Loucy (cell line): ENCODE measurements at regions not wholly inside any gene's neighbourhood (a gene's known extent, or its start where the extent isn't known, plus 50 kb on each side); places are given as distances from the start of the nearest gene placed in this dataset.

ENCODE experiments used
- H2AFZ ChIP-seq: fragments of 200-600 bp; sonication (generic); 2 replicates; pipeline ENCODE4 v1.6.0; 2016; ENCODE audit warnings: antibody characterized with exemption, mild to moderate bottlenecking, low read length, moderate library complexity
- H3F3A ChIP-seq: fragments of 200-600 bp; 2 replicates; pipeline ENCODE4 v1.6.0; 2016; ENCODE audit warnings: antibody characterized with exemption, low read depth, mild to moderate bottlenecking
- H3K27me3 ChIP-seq: fragments of 200-600 bp; sonication (generic); 2 replicates; pipeline ENCODE4 v1.6.1; 2014; ENCODE audit warnings: low read length, mild to moderate bottlenecking; ENCODE audit not compliant: insufficient read depth, poor library complexity, severe bottlenecking
- H3K36me3 ChIP-seq: fragments of 200-600 bp; sonication (generic); 2 replicates; pipeline ENCODE4 v1.6.1; 2016; ENCODE audit warnings: low read length; ENCODE audit not compliant: insufficient read depth
- H3K4me1 ChIP-seq: fragments of 200-600 bp; sonication (generic); 2 replicates; pipeline ENCODE4 v1.5.1; 2014; ENCODE audit warnings: low read length, mild to moderate bottlenecking; ENCODE audit not compliant: insufficient read depth, poor library complexity, severe bottlenecking
- H3K4me2 ChIP-seq: fragments of 200-600 bp; sonication (generic); 2 replicates; pipeline ENCODE4 v1.6.0; 2014; ENCODE audit warnings: antibody characterized with exemption, low read length, low read depth, mild to moderate bottlenecking; ENCODE audit not compliant: poor library complexity, severe bottlenecking
- H3K4me3 ChIP-seq: fragments of 200-600 bp; sonication (generic); 2 replicates; pipeline ENCODE4 v1.5.1; 2014; ENCODE audit warnings: low read length, mild to moderate bottlenecking, mixed read lengths; ENCODE audit not compliant: poor library complexity, severe bottlenecking
- H3K79me2 ChIP-seq: fragments of 200-600 bp; sonication (generic); 2 replicates; pipeline ENCODE4 v1.6.1; 2014; ENCODE audit warnings: low read length; ENCODE audit not compliant: insufficient read depth
- H3K9ac ChIP-seq: fragments of 200-600 bp; sonication (generic); 2 replicates; pipeline ENCODE4 v1.6.0; 2014; ENCODE audit warnings: mild to moderate bottlenecking, low read depth, low read length, moderate library complexity; ENCODE audit not compliant: poor library complexity, severe bottlenecking
- H3K9me2 ChIP-seq: fragments of 200-600 bp; sonication (generic); replicated peaks from 2 replicates; pipeline ENCODE4 v1.6.1; 2016; ENCODE audit warnings: low read depth, low read length, mixed read lengths
- H3K9me3 ChIP-seq: fragments of 200-600 bp; sonication (generic); 2 replicates; pipeline ENCODE4 v1.6.1; 2014; ENCODE audit warnings: mild to moderate bottlenecking, antibody characterized with exemption, low read length, low read depth; ENCODE audit not compliant: insufficient read depth
- H4K20me1 ChIP-seq: fragments of 200-600 bp; sonication (generic); 2 replicates; pipeline ENCODE4 v1.6.0; 2014; ENCODE audit warnings: antibody characterized with exemption, low read length, mild to moderate bottlenecking; ENCODE audit not compliant: insufficient read depth, poor library complexity, severe bottlenecking
- CTCF ChIP-seq: fragments of 200-600 bp; sonication (generic); conservative IDR thresholded peaks from 2 replicates; pipeline ENCODE4 v1.5.1; 2014; ENCODE audit warnings: mild to moderate bottlenecking, antibody characterized with exemption, low read length
- EZH2phosphoT487 ChIP-seq: fragments of 200-600 bp; IDR thresholded peaks from 2 replicates; pipeline ENCODE4 v1.6.1; 2018; ENCODE audit warnings: antibody characterized with exemption, mild to moderate bottlenecking, moderate library complexity, borderline replicate concordance

DNA sequence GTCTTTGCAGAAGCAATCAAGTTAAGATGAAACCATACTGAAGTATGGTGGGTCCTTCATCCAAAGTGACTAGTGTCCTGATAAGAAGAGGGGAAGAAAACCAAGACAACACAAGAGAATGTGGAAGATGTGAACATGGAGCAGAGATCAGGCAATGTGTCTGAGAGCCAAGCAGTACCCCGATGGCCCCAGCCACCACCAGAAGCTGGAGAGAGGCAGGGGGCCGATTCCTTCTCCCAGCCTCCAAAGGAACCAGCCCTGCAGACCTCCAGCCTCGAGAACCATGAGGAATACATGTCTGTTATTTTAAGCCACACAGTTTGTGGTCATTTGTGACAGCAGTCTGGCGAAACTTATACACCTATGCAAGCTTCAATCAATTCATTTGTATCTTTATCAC, 93.2 kb downstream of the IRS2 start:
- TF ChIP-seq EZH2phosphoT487, result no peak
- TF ChIP-seq CTCF, result no peak
- Histone ChIP-seq H3K4me2 (no peak overlapping the region), H3K9ac (no peak overlapping the region), H3K27me3 (no peaks in the 10 kb centered on the region), H3K4me1 (peaks cover 4% of the 10 kb centered on the region), H3K9me2 (no peaks in the 10 kb centered on the region), H2AFZ (no peak overlapping the region), H3K9me3 (no peaks in the 10 kb centered on the region), H3K79me2 (no peaks in the 10 kb centered on the region), H3K4me3 (no peak overlapping the region), H4K20me1 (no peaks in the 10 kb centered on the region), H3K36me3 (no peaks in the 10 kb centered on the region), H3F3A (no peaks in the 10 kb centered on the region)

DNA sequence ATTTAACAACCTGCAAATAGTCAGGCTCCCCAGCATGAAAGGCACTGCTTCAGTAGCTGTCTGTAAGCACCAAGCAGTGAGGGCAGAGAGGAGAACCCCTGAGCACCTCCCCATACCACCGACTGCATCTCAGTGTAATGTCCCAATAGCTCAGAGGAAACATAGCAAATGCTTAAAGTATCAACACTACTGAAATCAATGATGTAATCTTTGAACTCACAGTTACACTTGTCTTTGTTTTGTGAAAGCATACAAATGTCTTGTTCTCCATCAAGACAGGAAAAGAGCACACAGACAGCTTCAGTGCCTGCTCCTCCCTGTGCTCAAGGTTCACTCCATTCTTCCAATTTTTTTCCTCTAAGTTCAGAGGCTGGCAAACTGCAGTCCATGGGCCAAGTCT, 94.7 kb downstream of the IRS2 start:
- no peaks in the 10 kb centered on the region for H3K9me3 ChIP-seq
- no peak overlapping the region for H3K9ac ChIP-seq
- no peaks in the 10 kb centered on the region for H3K4me1 ChIP-seq
- H4K20me1 ChIP-seq, result no peaks in the 10 kb centered on the region
- no peaks in the 10 kb centered on the region for H3K9me2 ChIP-seq
- no peaks in the 10 kb centered on the region for H3K27me3 ChIP-seq
- no peaks in the 10 kb centered on the region for H3K79me2 ChIP-seq
- H3F3A ChIP-seq, result no peaks in the 10 kb centered on the region
- H3K4me2 ChIP-seq, result no peak overlapping the region
- H2AFZ ChIP-seq, result no peak overlapping the region
- no peak overlapping the region for H3K4me3 ChIP-seq
- no peaks in the 10 kb centered on the region for H3K36me3 ChIP-seq
- TF ChIP-seq EZH2phosphoT487 (no peak), CTCF (no peak)

DNA sequence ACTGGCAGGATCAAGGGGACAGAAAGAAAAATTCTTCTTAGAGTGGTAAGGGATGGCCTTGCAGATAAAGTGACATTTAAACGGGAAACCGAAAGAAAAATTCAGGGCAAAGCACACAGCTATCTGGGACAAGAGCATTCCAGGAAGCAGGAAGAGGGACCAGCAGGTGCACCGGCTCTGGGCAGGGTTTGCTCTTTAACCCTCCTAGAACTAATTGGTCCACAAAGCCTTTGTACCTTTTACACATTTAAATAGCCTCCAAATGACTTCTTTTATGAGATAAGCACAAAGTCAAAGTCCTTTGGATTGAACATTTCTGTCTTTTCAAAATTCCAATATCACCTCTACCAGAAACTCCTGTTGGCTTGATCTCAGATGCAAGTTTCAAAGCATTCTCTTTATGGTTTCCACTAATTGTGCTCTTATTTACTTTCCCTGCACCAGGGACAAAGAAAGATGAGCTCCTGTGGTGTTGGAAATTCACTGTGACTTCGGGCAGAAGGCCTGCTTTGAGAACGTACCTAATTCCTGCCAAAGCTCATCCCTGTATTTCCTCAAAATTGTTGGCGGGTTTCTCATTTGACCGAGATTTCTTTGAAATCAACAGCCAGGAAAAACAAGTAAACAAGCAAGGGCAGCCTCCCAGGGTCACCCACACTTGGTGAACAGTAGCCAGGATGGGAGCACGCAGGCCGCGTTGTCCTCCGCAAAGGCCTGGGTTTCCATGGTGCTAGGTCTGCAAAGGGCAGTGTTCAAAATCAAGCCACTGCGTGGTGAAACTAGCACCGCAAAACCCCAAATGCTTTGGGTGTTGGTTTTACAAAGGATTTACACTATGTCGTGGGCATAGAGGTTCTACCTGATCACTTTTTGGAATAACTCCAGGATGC, 98.6 kb downstream of the IRS2 start:
- H3K27me3 ChIP-seq, result no peaks in the 10 kb centered on the region
- H3K4me1 ChIP-seq, result no peaks in the 10 kb centered on the region
- no peak overlapping the region for H2AFZ ChIP-seq
- no peaks in the 10 kb centered on the region for H4K20me1 ChIP-seq
- no peaks in the 10 kb centered on the region for H3K36me3 ChIP-seq
- H3K9ac ChIP-seq, result no peak overlapping the region
- TF ChIP-seq EZH2phosphoT487 (no peak), CTCF (no peak)
- H3K79me2 ChIP-seq, result no peaks in the 10 kb centered on the region
- no peak overlapping the region for H3K4me3 ChIP-seq
- no peak overlapping the region for H3K4me2 ChIP-seq
- H3K9me3 ChIP-seq, result no peaks in the 10 kb centered on the region
- H3K9me2 ChIP-seq, result no peaks in the 10 kb centered on the region
- H3F3A ChIP-seq, result no peaks in the 10 kb centered on the region
